Activated CD4-positive, alpha-beta T cell treated with anti-CD3 and anti-CD28 coated beads, Interleukin-2, amount 50 U/mL, for 48 hours (primary cell): ENCODE measurements at regions not wholly inside any gene's neighbourhood (a gene's known extent, or its start where the extent isn't known, plus 50 kb on each side); places are given as distances from the start of the nearest gene placed in this dataset.
"Not testable (repeated sequence)": the region's sequence is repeated elsewhere in the genome, so short reads cannot be mapped to it uniquely, and the experiment has no call there.

ENCODE experiments used
- DNase-seq, 2 experiments: peaks; one replicate each; pipeline ENCODE4 v3.0.0-alpha.2; 2020

DNA sequence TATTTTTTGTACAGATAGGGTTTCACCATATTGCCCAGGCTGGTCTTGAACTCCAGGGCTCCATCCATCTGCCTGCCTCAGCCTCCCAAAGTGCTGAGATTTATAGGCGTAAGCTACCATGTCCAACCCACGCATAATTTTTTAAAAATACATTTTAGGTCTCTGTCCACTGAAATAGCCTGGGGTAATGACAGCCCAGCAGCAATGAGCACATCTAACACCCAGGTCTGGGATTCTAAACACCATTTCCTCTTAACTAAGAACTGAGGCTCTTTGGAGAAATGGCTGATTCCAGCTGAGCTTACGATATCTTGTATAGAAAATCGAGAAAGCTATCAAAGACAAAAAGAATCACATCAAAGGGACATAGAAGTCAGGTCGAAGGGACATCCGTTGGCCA, 245.3 kb downstream of the PARN start:
- DNase-seq, result no peak

DNA sequence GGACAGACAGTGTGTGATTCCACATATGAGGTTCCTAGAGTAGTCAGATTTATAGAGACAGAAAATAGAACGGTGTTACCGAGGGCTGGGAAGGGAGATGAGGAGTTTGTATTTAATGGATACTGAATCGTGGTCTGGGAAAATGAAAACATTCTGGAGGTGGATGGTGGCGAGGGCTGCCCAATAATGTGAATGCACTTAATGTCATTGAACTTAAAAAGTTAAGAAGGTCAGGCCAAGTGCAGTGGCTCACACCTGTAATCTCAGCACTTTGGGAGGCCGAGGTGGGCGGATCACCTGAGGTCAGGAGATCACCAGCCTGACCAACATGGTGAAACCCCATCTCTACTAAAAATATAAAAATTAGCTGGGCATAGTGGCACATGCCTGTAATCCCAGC, 246.2 kb downstream of the PARN start:
- not testable (repeated sequence) for DNase-seq

DNA sequence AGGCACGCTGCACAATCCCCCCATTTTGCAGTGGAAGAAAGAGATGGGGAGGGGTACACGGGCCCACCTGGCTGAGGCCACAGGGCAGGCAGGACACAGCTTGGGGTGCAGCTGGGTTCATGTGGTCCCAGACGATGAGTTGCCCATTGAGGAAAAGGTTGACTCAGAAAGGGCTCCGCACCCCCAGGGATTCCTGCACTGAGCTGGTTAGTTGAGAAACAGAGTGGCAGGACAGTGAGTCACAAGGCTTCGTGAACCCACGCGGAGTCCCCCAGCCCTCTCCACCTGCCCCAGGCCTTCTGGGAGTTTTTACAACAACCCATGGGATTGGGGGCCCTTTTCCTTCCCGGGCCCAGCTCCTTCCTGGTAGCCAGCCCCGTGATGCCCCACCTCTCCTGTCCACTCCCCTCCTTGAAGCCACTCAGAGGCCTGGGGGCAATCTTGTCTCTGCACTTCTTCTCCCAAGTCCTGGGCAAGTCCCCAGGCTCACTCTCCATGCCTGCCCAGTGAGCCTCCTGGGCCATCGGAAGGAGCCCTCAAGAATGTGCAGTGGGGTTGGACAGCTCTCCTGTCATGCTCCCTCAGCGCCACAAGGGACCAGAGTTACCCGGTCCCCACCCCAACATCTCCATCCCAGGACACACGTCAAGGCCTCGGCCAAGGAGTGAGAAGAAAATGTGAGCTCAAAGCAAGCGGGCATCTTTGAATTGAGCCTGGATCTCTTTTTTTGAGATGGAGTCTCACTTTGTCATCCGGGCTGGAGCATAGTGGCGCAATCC, 251.2 kb downstream of the PARN start:
- DNase-seq, result no peak

DNA sequence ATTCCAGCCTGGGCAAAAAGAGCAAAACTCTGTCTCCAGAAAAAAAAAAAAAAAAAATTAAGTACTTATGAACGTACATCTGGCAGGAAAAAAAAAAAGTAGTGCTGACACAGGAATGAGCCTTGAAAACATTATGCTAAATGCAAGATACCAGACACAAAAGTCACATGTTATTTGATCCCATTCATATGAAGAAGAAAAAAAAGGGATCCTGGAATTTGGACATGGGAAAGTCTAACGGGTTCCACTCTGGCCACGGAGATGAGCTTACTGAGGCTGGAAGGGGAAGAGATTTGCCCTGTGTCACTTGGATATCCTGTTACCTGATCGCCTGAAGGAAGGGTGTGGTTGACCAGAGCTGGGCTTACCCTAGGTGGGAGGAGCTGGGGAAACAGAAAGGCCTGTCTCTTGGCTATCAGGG, 251.9 kb downstream of the PARN start:
- DNase-seq, result no peak

DNA sequence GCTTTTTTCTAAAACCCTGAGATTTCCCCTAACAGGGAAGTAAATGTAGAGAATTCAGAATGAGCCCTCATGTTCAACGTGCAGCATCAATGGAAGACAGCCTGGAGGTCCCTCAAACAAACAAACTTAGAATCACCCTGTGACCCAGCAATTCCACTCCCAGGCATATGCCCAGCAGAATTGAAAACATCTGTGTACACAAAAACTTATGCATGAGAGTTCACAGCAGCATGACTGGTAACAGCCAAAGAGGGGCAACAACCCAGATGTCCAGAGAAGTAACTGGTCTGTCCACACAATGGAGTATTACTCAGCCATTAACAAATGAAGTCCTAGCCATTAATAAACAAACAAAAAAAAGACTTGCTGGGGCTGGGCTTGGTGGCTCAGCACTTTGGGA, 252.7 kb downstream of the PARN start:
- DNase-seq, result no peak

DNA sequence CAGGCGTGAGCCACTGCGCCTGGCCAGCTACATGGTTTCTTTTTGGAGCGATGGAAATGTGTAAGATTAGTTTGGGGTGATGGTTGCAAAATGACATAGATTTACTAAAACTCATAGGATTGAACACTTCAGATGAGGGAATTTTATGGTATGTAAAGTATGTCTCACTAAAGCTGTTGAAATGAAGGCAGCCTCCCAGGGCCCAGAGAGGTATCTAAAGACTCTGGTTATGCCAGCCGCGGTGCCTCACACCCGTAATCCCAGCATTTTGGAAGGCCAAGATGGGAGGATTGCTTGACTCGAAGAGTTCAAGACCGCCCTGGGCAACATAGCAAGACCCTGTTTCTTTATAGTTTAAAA, 254.9 kb downstream of the PARN start:
- DNase-seq, result no peak

DNA sequence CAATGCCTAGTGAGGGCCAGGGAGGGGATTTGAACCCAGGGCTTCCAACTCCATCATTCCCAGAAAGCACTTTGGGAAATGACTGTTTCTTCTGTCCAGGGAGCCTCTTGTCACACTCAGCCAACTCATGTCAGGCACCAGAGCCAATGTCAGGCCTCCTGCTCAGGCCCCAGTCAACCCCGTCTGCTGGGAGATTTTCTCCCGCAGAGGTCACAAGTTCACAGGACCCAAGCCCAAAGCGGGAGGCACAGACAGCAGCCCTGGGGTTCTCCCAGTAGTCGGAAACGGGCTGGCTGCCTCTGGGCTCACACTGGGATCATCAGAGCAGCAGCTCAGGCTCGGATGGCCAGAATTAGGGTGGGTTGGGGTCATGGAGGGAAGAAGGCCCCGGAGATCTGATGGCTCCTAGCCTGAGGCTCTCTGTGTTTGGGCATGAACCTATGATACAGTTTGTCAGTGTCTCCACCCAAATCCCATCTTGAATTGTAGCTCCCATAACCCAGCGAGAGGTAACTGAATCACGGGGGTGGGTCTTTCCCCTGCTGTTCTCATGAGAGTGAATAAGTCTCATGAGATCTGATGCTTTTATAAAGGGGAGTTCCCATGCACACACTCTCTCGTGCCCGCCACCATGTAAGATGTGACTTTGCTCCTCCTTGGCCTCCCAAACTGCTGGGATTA, 255.5 kb downstream of the PARN start:
- DNase-seq, result no peak

DNA sequence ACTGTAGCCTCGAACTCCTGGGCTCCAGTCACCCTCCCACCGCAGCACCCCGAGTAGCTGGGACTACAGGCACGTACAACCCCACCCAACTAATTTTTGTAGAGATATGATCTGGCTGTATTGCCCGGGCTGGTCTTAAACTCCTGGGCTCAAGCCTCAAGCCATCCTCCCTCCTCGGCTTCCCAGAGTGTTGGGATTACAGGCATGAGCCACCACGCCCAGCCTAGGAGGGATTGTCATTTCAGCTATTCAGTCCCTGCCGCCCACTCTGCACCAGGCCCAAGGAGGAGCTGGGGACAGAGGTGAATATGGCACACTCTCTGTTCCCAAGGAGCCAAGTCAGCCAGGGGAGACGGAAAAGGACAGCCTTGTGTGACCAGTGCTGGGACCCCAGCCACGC, 256.2 kb downstream of the PARN start:
- DNase-seq, result no peak

DNA sequence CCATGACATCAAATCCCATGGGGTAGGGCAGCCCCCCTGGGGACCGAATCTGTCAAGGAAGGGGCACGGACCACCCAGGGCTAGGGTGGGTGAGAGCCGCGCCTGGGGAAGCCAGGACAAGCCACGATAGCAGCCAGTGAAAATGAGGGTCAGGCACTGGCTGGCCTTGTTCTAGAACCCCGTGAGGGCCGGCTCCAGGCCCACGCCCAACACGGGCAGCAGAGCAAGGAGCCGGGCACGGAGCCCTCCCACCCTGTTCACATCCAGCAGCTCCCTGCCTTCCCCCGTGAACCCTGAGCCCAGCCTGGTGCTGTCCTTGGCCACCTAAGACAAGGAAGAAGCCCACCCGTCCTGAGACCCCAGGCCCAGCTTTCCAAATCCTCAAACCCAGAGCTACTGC, 256.7 kb downstream of the PARN start:
- DNase-seq, result no peak

DNA sequence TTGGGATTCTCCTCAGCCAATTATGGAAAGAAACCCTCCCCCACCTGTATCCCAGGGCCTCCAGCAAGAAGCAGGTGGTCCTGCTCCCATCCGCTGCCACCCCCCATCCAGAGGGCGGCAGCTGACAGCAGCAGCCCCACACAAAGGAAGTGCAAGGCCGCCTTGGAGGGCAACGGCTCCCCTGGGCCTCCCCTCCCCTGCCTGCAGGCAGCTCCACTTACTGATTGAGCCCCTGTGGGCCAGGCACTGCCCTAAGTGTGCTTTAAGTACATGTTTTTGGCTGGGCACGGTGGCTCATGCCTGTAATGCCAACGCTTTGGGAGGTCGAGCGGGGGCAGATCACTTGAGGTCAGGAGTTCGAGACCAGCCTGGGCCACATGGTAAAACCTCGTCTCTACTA, 257.6 kb downstream of the PARN start:
- DNase-seq, result no peak

DNA sequence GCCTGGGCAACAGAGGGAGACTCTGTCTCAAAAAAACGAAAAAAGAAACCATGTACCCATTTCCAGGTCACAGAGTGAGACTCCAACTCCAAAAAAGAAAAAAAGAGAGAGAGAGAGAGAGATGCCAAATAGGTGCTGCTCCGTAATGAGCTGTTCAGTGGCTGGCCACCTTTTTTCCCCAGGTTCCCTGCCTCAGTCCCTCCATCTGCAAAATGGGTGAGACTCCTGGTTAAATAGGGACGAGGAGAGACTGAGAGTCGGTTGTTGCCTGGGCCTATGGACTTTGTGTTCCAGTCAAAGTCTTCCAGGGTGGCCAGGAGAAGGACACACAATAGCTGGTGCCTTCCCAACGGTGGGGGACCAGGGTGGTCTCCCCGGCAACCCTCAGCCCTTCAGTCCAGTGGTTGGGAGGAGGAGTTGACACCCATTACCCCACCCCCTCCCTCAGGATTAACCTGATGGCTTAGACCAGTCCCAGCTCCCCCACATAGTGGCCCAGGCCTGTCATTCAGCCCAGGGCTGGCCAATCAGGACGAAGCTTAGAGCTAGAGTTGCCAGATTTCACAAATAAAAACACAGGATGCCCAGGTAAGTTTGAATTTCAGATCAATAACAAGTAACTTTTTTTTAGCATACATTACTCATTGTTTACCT, 258.2 kb downstream of the PARN start:
- DNase-seq, result no peak

DNA sequence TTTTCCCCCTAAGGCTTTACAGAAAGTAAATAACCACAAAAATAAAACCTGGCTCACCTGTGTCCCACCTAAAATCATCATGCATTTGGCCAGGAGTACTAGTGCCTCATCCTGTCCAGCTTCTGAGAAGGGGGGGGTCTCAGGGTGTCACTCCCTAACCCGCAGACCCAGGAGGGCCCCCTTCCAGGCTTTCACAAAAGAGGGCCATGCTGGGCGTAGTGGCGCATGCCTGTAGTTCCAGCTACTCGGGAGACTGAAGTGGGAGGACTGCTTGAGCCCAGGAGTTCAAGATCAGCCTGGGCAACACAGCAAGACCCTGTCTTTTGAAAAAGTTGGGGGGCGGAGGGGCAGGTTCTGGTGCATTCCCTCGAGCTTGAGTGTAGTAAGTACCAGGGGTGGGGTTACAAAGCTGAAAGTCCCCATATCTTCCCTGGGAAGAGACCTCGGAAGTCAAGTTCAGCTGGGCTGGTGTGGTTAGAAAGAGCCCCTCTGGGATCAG, 259.3 kb downstream of the PARN start:
- DNase-seq, result no peak

DNA sequence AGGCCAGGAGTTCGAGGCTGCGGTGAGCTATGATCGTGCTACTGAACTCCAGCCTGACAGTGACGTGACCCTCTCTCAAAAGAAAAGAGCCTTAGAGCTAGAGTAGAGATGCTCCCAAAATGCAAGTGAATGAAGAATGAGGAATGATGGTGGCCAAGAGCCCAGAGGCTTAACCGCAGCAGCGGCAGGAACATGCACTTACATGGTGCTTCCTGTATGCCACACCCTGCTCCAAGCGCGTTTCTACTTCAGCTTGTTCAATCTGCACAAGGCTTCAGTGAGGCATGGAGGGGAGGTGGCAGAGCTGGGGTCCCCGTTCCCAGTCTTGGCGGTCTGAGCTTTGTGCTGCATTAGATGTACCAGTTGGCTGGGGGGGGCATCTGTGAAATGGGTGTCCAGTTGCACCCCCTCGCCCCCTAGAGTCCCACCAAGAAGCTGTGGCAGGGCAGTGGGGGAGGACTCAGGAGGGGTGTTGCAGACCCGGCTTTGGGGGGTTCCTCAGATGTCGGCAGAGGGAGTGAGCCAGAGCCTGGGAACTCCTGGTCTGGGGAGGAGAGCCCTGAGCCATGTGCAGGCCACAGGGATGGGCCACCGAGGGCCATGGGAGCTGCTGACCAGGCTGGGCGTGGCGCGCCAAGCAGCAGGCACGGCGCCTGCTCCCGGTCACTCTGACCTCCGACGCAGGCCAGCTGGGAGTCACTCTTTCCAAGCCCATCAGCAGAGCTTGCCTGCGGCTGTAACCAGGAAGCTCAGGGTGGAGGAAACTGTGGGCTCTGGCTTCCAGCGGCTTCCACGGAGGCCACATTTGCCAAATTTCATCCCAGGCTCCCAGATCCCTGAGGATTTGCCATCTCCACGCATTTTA, 260.1 kb downstream of the PARN start:
- no peak for DNase-seq

DNA sequence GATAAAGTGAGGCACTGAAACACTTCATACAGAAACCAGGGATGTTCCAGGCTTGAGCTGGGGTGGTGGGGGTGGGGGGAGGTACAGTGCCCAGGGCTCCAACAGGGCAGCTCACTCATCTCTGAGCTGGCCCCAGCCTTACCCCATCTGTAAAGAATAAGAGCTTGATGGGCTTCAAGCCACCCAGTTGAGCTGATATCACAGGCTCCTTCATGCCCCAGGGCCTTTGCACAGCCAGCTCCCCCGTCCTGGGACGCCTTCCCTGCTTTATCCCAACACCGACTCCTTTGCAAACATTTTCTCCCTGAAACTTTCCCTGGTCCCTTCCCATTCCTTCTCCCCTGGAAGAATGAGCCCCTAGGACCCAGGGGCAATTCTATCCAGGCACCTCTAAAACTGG, 261.7 kb downstream of the PARN start:
- DNase-seq, result no peak

DNA sequence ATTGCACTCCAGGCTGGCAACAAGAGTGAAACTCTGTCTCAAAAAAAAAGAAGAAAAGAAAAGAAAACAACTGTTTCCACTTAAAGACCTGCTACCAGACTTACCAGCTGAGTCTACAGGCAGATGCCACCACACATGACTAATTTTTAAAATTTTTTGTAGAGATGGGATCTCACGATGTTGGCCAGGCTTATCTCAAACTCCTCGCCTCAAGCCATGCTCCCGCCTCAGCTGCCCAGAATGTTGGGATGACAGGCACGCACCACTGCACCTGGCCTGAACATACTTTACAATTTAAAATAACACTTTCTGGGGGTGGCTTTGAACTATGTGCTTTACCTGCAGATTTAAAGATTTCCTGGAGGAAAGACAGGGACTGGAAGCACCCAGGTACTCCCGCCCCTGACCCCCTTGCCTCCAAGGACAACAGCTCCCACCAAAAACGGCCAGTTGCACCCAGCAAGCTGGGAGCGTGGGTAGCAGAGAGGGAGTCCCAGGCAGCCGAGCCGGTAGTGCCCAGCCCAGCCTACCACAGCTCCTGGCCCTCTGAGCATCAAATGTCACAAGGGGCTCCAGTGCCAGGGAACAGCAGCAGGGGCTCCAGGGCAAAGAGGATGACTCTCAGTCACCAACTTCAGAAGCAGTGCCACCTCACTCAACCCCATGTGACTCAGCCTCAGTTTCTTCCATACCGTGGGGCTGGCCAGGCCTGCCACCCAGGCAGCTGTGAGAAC, 262.9 kb downstream of the PARN start:
- DNase-seq, result no peak

DNA sequence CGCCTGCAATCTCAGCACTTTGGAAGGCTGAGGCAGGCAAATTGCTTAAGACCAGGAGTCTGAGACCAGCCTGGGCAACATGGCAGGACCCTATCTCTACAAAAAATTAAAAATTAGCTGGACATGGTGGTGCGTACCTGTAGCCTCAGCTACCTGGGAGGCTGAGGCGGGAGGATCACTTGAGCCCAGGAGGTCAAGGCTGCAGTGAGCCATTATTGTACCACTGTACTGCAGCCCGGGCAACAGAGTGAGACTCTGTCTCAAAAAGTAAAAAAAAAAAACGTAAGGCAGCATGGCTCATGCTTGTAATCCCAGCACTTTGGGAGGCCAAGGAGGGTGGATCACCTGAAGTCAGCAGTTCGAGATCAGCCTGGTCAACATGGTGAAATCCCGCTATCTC, 263.6 kb downstream of the PARN start:
- no peak for DNase-seq

DNA sequence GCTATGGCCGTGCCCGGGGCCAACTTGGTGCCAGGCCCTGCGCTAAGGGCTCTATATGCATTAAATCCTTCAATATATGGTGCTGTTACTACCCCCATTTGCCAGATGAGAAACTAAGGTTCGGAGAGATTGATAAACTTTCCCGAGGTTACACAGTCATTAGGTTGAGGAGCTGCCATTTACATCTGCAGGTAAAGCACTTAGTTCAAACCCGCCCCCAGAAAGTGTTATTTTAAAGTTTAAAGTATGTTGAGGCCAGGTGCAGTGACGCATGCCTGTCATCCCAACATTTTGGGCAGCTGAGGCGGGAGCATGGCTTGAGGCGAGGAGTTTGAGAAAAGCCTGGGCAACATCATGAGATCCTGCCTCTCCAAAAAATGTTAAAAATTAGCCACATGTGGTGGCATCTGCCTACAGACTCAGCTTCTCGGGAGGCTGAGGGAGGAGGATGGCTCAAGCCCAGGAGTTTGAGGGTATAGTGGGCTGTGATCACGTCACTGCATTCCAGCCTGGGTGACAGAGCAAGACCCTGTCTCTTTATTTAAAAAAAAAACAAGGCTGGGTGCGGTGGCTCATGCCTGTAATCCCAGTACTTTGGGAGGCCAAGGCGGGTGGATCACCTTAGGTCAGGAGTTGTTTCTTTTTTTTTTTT, 264.7 kb downstream of the PARN start:
- no peak for DNase-seq

DNA sequence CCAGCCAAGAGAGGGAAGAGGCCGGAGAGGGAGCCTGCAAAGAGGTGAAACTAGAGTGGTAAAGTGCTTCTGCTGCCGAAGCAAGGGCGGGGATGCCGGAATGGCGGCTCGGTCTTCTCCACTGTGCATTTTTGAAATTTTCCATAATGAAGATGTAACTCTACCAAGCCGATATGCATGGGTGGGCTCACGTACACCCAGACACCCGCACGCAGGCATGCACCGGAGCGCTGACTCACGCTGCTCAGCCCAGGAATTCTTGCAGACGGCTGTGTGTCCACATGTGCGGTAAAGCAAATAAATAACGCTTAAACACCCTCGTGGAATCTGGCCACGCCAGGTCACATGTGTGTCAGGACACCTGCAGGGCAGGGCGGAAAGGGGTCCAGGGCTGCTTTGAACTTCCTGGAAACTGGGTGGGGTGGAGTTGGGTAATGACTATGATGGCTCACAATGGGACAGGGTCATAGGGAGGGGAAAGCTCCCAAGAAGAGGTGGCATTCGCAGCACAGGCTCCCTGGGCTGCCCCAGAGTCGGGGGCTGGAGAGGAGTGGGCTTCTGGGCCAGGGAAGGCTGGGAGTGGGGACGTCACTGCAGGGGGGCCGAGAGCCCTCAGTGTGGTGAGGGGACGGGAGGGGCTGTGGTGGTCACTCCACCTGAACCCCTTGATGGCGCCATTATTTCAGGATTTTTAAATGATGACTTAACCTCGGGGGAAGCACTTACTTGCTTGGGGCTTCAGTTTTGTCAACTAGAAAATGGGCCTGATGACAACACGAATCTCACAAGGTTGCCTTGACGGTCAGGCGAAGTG, 265.5 kb downstream of the PARN start:
- DNase-seq, result no peak

DNA sequence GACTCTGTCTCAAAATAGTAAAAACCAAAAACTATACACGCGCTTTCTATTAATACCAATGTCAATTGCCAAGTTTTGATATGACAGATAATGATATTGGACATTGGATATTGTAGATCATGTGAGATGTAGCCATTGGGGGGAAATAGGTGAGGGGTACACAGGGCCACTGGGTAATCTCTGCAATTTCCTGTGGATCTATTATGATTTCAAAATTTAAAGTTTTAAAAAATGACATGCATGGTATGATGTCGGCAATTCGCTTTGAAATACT, 266.0 kb downstream of the PARN start:
- no peak for DNase-seq

DNA sequence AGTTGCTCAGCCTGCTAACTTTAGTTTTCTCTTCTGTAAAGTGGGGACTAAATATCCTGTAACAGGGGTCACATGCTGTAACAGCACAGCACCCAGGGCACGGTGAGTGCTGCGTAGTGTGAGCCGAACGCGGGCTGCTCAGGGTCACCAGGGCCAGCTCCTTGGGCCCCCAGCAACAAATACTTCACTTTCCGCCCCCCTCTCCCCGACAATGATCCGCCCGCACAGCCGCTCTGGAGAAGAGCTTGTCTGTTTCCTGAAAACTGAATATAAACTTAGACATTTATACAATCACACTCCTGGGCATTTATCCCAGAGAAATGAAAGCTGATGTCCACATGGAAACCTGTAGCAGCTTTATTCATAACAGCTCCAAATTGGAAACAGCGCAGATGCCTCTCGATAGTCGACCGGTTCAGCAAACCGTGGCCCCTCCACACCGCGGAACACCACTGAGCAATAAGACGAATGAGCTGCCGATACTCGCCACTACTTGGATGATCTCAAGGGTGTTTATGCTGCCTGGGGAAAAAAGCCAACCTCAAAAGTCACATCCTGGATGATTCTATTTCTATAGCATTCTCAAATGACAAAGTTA, 267.2 kb downstream of the PARN start:
- DNase-seq, result no peak
